ENCODE measurements at regions not wholly inside any gene's neighbourhood (a gene's known extent, or its start where the extent isn't known, plus 50 kb on each side); places are given as distances from the start of the nearest gene placed in this dataset.

GRCh38 chr16:86245895-86246294, 264.4 kb upstream of the FOXF1 start:
- H3K36me3 Mint-ChIP-seq = no peaks in the 10 kb centered on the region
- Histone ChIP-seq H3K4me1 (peaks cover 9% of the 10 kb centered on the region), H3K79me2 (ENCODE audit: low read depth) (no peaks in the 10 kb centered on the region), H3K27ac (no peak overlapping the region), H3K4me2 (no peak overlapping the region), H3K27me3 (peaks cover 5% of the 10 kb centered on the region), H3K9me3 (ENCODE audit: low read depth) (no peaks in the 10 kb centered on the region), H3K4me3 (no peak overlapping the region), H2AFZ (replicated peaks) (no peak overlapping the region), H4K20me1 (ENCODE audit: low read depth) (no peaks in the 10 kb centered on the region), H3F3A (ENCODE audit: low read depth) (no peaks in the 10 kb centered on the region), H3K36me3 (no peaks in the 10 kb centered on the region), H3K9ac (no peak overlapping the region)
- no peak for DNase-seq (ENCODE audit: low spot score)
- no peak for TF ChIP-seq CTCF (IDR thresholded peaks at IDR 0.05)
- TF ChIP-seq EZH2 (IDR thresholded peaks at IDR 0.05) = no peak
- TF ChIP-seq EZH2phosphoT487 (IDR thresholded peaks at IDR 0.05) = no peak
- H3K27ac Mint-ChIP-seq = no peak overlapping the region
- H3K4me1 Mint-ChIP-seq = no peaks in the 10 kb centered on the region
- H3K4me3 Mint-ChIP-seq = no peak overlapping the region
- H3K9me3 Mint-ChIP-seq = peaks cover 4% of the 10 kb centered on the region
- H3K27me3 Mint-ChIP-seq (ENCODE audit: insufficient read depth, low read depth) = peaks cover 30% of the 10 kb centered on the region

- Histone ChIP-seq H3K4me3 (no peak overlapping the region), H3K9ac (no peak overlapping the region), H3F3A (ENCODE audit: low read depth) (no peaks in the 10 kb centered on the region), H3K27ac (no peak overlapping the region), H3K9me3 (ENCODE audit: low read depth) (no peaks in the 10 kb centered on the region), H3K4me1 (peaks cover 9% of the 10 kb centered on the region), H3K79me2 (ENCODE audit: low read depth) (no peaks in the 10 kb centered on the region), H3K4me2 (no peak overlapping the region), H3K36me3 (no peaks in the 10 kb centered on the region), H2AFZ (replicated peaks) (no peak overlapping the region), H3K27me3 (peaks cover 5% of the 10 kb centered on the region), H4K20me1 (ENCODE audit: low read depth) (no peaks in the 10 kb centered on the region)
- Mint-ChIP-seq H3K36me3 (no peaks in the 10 kb centered on the region), H3K4me3 (no peak overlapping the region), H3K27ac (no peak overlapping the region), H3K27me3 (ENCODE audit: insufficient read depth, low read depth) (peaks cover 31% of the 10 kb centered on the region), H3K4me1 (no peaks in the 10 kb centered on the region), H3K9me3 (peaks cover 4% of the 10 kb centered on the region)
- TF ChIP-seq EZH2 (IDR thresholded peaks at IDR 0.05) = no peak
- TF ChIP-seq CTCF (IDR thresholded peaks at IDR 0.05) = no peak
- no peak for TF ChIP-seq EZH2phosphoT487 (IDR thresholded peaks at IDR 0.05)
- DNase-seq (ENCODE audit: low spot score) = no peak
These were observed 261.9 kb upstream of the FOXF1 start for GRCh38 chr16:86248310-86248905.

GRCh38 chr16:86249631-86250030, 260.7 kb upstream of the FOXF1 start:
- H3K4me1 ChIP-seq = no peaks in the 10 kb centered on the region
- H3K9me3 ChIP-seq (ENCODE audit: low read depth) = no peaks in the 10 kb centered on the region
- H4K20me1 ChIP-seq (ENCODE audit: low read depth) = no peaks in the 10 kb centered on the region
- H3K27ac ChIP-seq = no peak overlapping the region
- no peak for DNase-seq (ENCODE audit: low spot score)
- no peak overlapping the region for H3K27ac Mint-ChIP-seq
- no peaks in the 10 kb centered on the region for H3K79me2 ChIP-seq (ENCODE audit: low read depth)
- no peak overlapping the region for H3K4me3 ChIP-seq
- H3K4me2 ChIP-seq = no peak overlapping the region
- TF ChIP-seq EZH2 (IDR thresholded peaks at IDR 0.05) (no peak), EZH2phosphoT487 (IDR thresholded peaks at IDR 0.05) (no peak), CTCF (IDR thresholded peaks at IDR 0.05) (no peak)
- H3K9me3 Mint-ChIP-seq = peaks cover 3% of the 10 kb centered on the region
- no peaks in the 10 kb centered on the region for H3F3A ChIP-seq (ENCODE audit: low read depth)
- no peaks in the 10 kb centered on the region for H3K36me3 Mint-ChIP-seq
- no peak overlapping the region for H2AFZ ChIP-seq (replicated peaks)
- H3K27me3 Mint-ChIP-seq (ENCODE audit: insufficient read depth, low read depth) = peaks cover 30% of the 10 kb centered on the region
- H3K4me3 Mint-ChIP-seq = no peak overlapping the region
- H3K27me3 ChIP-seq = no peaks in the 10 kb centered on the region
- no peaks in the 10 kb centered on the region for H3K36me3 ChIP-seq
- H3K9ac ChIP-seq = no peak overlapping the region
- H3K4me1 Mint-ChIP-seq = no peaks in the 10 kb centered on the region

Data from neural progenitor cell (in vitro differentiated cells).